Lower leg skin (tissue), 3 donors: ENCODE measurements at regions not wholly inside any gene's neighbourhood (a gene's known extent, or its start where the extent isn't known, plus 50 kb on each side); places are given as distances from the start of the nearest gene placed in this dataset.

ENCODE experiments used
- CTCF ChIP-seq, 3 donors: fragments of 450-650 bp; IDR thresholded peaks; one replicate each; pipeline ENCODE4 v1.5.1; 2016; ENCODE audit warnings: antibody characterized with exemption in 3 of 3, mild to moderate bottlenecking in 3 of 3, moderate library complexity in 2 of 3
- POLR2A ChIP-seq, 2 donors: fragments of 450-650 bp; IDR thresholded peaks; one replicate each; pipeline ENCODE4 v1.6.1; 2016 to 2017; ENCODE audit warnings: antibody characterized with exemption in 2 of 2, mild to moderate bottlenecking in 1 of 2, moderate library complexity in 1 of 2

- TF ChIP-seq POLR2A (IDR thresholded peaks at IDR 0.05), result no peak
- no peak for TF ChIP-seq CTCF (IDR thresholded peaks at IDR 0.05)
These were observed 90.2 kb upstream of the KLF6 start for GRCh38 chr10:3874990-3875841.
